H1 (cell line): ENCODE measurements at regions not wholly inside any gene's neighbourhood (a gene's known extent, or its start where the extent isn't known, plus 50 kb on each side); places are given as distances from the start of the nearest gene placed in this dataset.

ENCODE experiments used
- CTCF ChIP-seq, 3 experiments: IDR thresholded peaks; 1 replicate in 2 of 3; 2 replicates in 1 of 3; pipeline versions ENCODE4 v1.5.1 to v1.6.1; 2011; ENCODE audit warnings: low read length in 3 of 3, mild to moderate bottlenecking in 3 of 3, inconsistent platforms in 2 of 3, low read depth in 1 of 3, moderate library complexity in 1 of 3; ENCODE audit not compliant: insufficient read depth in 1 of 3; ENCODE audit errors: control extremely low read depth in 1 of 3
- JUND ChIP-seq: IDR thresholded peaks from 2 replicates; pipeline ENCODE4 v1.6.1; 2011; ENCODE audit warnings: mild to moderate bottlenecking, improper control_type of control experiment, low read length
- MAX ChIP-seq: IDR thresholded peaks from 2 replicates; pipeline ENCODE4 v1.6.1; 2012; ENCODE audit warnings: inconsistent platforms
- RFX5 ChIP-seq: IDR thresholded peaks from 2 replicates; pipeline ENCODE4 v1.6.1; 2011; ENCODE audit warnings: low read depth, low read length, improper control_type of control experiment, borderline replicate concordance
- SUZ12 ChIP-seq: fragments of 200-600 bp; sonication (generic); IDR thresholded peaks from 2 replicates; pipeline ENCODE4 v1.6.1; 2012; ENCODE audit warnings: mild to moderate bottlenecking, inconsistent platforms, low read length, moderate library complexity, mixed read lengths

GRCh38 chr7:113179313-113179712 is 61.0 kb upstream of the SMIM30 start:
- no peak for TF ChIP-seq SUZ12
- TF ChIP-seq CTCF (IDR thresholded peaks at IDR 0.05; ENCODE audit: control extremely low read depth in 1 of 3, insufficient read depth in 1 of 3, low read depth in 1 of 3, low read length in 3 of 3), result no peak
- TF ChIP-seq RFX5, result no peak
- no peak for TF ChIP-seq MAX
- no peak for TF ChIP-seq JUND
